H1 (cell line): ENCODE measurements at regions not wholly inside any gene's neighbourhood (a gene's known extent, or its start where the extent isn't known, plus 50 kb on each side); places are given as distances from the start of the nearest gene placed in this dataset.

ENCODE experiments used
- CTCF ChIA-PET: fragments of 300-600 bp; sonication (Branson Sonifier 250); formaldehyde crosslinking; loops from one replicate; lab custom pipeline; 2021; ENCODE audit not compliant: partially characterized antibody; lab: Charles Lee
- POLR2A ChIA-PET: fragments of 300-600 bp; sonication (Branson Sonifier 250); formaldehyde crosslinking; loops from one replicate; lab custom pipeline; 2021; ENCODE audit warnings: inconsistent platforms; ENCODE audit not compliant: partially characterized antibody; lab: Charles Lee
- DNase-seq, 2 experiments: peaks; one replicate each; pipeline versions ENCODE4 v3.0.0 to v3.0.0-alpha.2; 2010 to 2022; ENCODE audit warnings: low spot score in 2 of 2, low read depth in 1 of 2, mixed read lengths in 1 of 2
- FAIRE-seq: peaks from 2 replicates; lab custom pipeline; 2011; peaks lifted over from hg19 to GRCh38; lab: Jason Lieb, UNC
- H2AFZ ChIP-seq: 2 replicates; pipeline ENCODE4 v1.8.1; 2012; ENCODE audit warnings: low read length, inconsistent platforms
- H2AK5ac ChIP-seq: 2 replicates; pipeline ENCODE4 v1.6.1; 2013; ENCODE audit warnings: low read depth, low read length
- H2BK120ac ChIP-seq: replicated peaks from 2 replicates; pipeline ENCODE3; 2013; ENCODE audit warnings: low read depth, low read length, inconsistent platforms
- H2BK12ac ChIP-seq: 2 replicates; pipeline ENCODE4 v1.6.1; 2013; ENCODE audit warnings: low read depth, low read length
- H2BK15ac ChIP-seq: 2 replicates; pipeline ENCODE4 v1.6.1; 2013; ENCODE audit warnings: low read length
- H2BK20ac ChIP-seq: 2 replicates; pipeline ENCODE4 v1.6.1; 2013; ENCODE audit warnings: low read length
- H2BK5ac ChIP-seq: 2 replicates; pipeline ENCODE4 v1.6.1; 2013; ENCODE audit warnings: low read depth, low read length
- H3K14ac ChIP-seq: 2 replicates; pipeline ENCODE4 v1.6.1; 2013; ENCODE audit warnings: inconsistent platforms; ENCODE audit not compliant: insufficient read length
- H3K18ac ChIP-seq: 2 replicates; pipeline ENCODE4 v1.6.1; 2013; ENCODE audit warnings: low read length; ENCODE audit errors: extremely low read depth
- H3K23ac ChIP-seq: 2 replicates; pipeline ENCODE4 v1.6.1; 2013; ENCODE audit warnings: inconsistent platforms; ENCODE audit not compliant: insufficient read length
- H3K23me2 ChIP-seq: 2 replicates; pipeline ENCODE4 v1.6.1; 2013; ENCODE audit warnings: low read depth, low read length
- H3K27ac ChIP-seq: 2 replicates; pipeline ENCODE4 v1.6.1; 2011; ENCODE audit warnings: low read depth, low read length, inconsistent platforms
- H3K27me3 ChIP-seq, 4 experiments: replicated peaks in 1 of 4; 1 replicate in 1 of 4; 2 replicates in 3 of 4; pipeline versions ENCODE4 v1.6.1 to v1.8.1; 2011 to 2013; ENCODE audit warnings: low read length in 3 of 4, mild to moderate bottlenecking in 3 of 4, inconsistent platforms in 2 of 4, mixed read lengths in 2 of 4, moderate library complexity in 1 of 4; ENCODE audit not compliant: control insufficient read depth in 3 of 4, insufficient read depth in 3 of 4; ENCODE audit errors: extremely low read depth in 1 of 4
- H3K36me3 ChIP-seq, 4 experiments: 2 replicates each; pipeline versions ENCODE4 v1.6.1 to v1.8.1; 2011 to 2013; ENCODE audit warnings: mild to moderate bottlenecking in 4 of 4, low read length in 3 of 4, moderate library complexity in 2 of 4, control low read depth in 1 of 4, inconsistent platforms in 1 of 4; ENCODE audit not compliant: insufficient read depth in 4 of 4, control insufficient read depth in 2 of 4
- H3K4ac ChIP-seq: replicated peaks from 2 replicates; pipeline ENCODE3; 2013; ENCODE audit warnings: low read length, low read depth, mixed read lengths, inconsistent platforms; ENCODE audit not compliant: insufficient read length
- H3K4me1 ChIP-seq, 4 experiments: replicated peaks in 1 of 4; 1 replicate in 1 of 4; 2 replicates in 3 of 4; pipeline versions ENCODE4 v1.6.1 to v1.8.1; 2011 to 2013; ENCODE audit warnings: low read length in 3 of 4, inconsistent platforms in 2 of 4, mixed read lengths in 1 of 4; ENCODE audit not compliant: insufficient read depth in 4 of 4, control insufficient read depth in 3 of 4
- H3K4me2 ChIP-seq, 2 experiments: 2 replicates each; pipeline versions ENCODE4 v1.6.1 to v1.8.1; 2011 to 2013; ENCODE audit warnings: low read depth in 2 of 2, low read length in 2 of 2, control low read depth in 1 of 2, inconsistent platforms in 1 of 2, mild to moderate bottlenecking in 1 of 2; ENCODE audit not compliant: insufficient read depth in 1 of 2
- H3K4me3 ChIP-seq, 4 experiments: fragments of 200-600, 300-600 bp in 1 of 4; sonication (generic), shearing (Covaris generic), sonication (Bioruptor Twin) in 1 of 4; 2 replicates each; pipeline versions ENCODE4 v1.5.1 to v1.8.1; 2011 to 2016; ENCODE audit warnings: low read length in 4 of 4, low read depth in 3 of 4, control low read depth in 2 of 4, inconsistent platforms in 2 of 4, mild to moderate bottlenecking in 2 of 4, mixed read lengths in 1 of 4, moderate library complexity in 1 of 4; ENCODE audit not compliant: insufficient read depth in 2 of 4; ENCODE audit errors: extremely low read depth in 1 of 4
- H3K56ac ChIP-seq: replicated peaks from 2 replicates; pipeline ENCODE3; 2013; ENCODE audit warnings: low read depth, mild to moderate bottlenecking, mixed read lengths, low read length, inconsistent platforms; ENCODE audit not compliant: insufficient read length
- H3K79me1 ChIP-seq: 2 replicates; pipeline ENCODE4 v1.6.1; 2013; ENCODE audit warnings: low read depth, low read length, control low read depth
- H3K79me2 ChIP-seq, 2 experiments: 2 replicates each; pipeline versions ENCODE4 v1.6.1 to v1.8.1; 2012 to 2013; ENCODE audit warnings: low read length in 2 of 2, mild to moderate bottlenecking in 2 of 2, inconsistent platforms in 1 of 2; ENCODE audit not compliant: insufficient read depth in 2 of 2, control insufficient read depth in 1 of 2
- H3K9ac ChIP-seq, 4 experiments: replicated peaks in 1 of 4; 1 replicate in 1 of 4; 2 replicates in 3 of 4; pipeline versions ENCODE4 v1.6.1 to v1.8.1; 2011 to 2013; ENCODE audit warnings: low read depth in 3 of 4, low read length in 3 of 4, control low read depth in 2 of 4, mild to moderate bottlenecking in 2 of 4, moderate library complexity in 2 of 4, inconsistent platforms in 1 of 4; ENCODE audit errors: extremely low read depth in 1 of 4
- H3K9me3 ChIP-seq, 2 experiments: 2 replicates each; pipeline versions ENCODE4 v1.6.1 to v1.8.1; 2012 to 2013; ENCODE audit warnings: mild to moderate bottlenecking in 2 of 2, moderate library complexity in 2 of 2, control low read depth in 1 of 2, inconsistent platforms in 1 of 2, low read depth in 1 of 2, low read length in 1 of 2, mixed read lengths in 1 of 2; ENCODE audit not compliant: insufficient read depth in 2 of 2
- H4K20me1 ChIP-seq, 2 experiments: replicated peaks in 1 of 2; 2 replicates each; pipeline versions ENCODE3 to v1.8.1; 2011 to 2013; ENCODE audit warnings: inconsistent platforms in 2 of 2, low read length in 2 of 2, mild to moderate bottlenecking in 1 of 2; ENCODE audit not compliant: insufficient read depth in 2 of 2, control insufficient read depth in 1 of 2
- H4K5ac ChIP-seq: 2 replicates; pipeline ENCODE4 v1.6.1; 2013; ENCODE audit warnings: low read length, low read depth, mixed read lengths, inconsistent platforms; ENCODE audit not compliant: insufficient read length
- H4K8ac ChIP-seq: 2 replicates; pipeline ENCODE4 v1.8.0; 2013; ENCODE audit warnings: mild to moderate bottlenecking, moderate library complexity, low read length, inconsistent platforms; ENCODE audit not compliant: insufficient read depth; ENCODE audit errors: extremely low read depth
- H4K91ac ChIP-seq: replicated peaks from 2 replicates; pipeline ENCODE3; 2013; ENCODE audit warnings: low read length, mixed read lengths, inconsistent platforms; ENCODE audit not compliant: insufficient read length
- CREB1 ChIP-seq: IDR thresholded peaks from 2 replicates; pipeline ENCODE4 v1.6.1; 2012; ENCODE audit warnings: inconsistent platforms
- EGR1 ChIP-seq: IDR thresholded peaks from 2 replicates; pipeline ENCODE4 v1.6.1; 2011; ENCODE audit warnings: low read depth, low read length, borderline replicate concordance
- EZH2 ChIP-seq: fragments of 200-600 bp; sonication (generic); IDR thresholded peaks from 2 replicates; pipeline ENCODE4 v1.7.1; 2012; ENCODE audit warnings: low read depth, mild to moderate bottlenecking, moderate library complexity, low read length, inconsistent platforms; ENCODE audit not compliant: severe bottlenecking
- SP1 ChIP-seq: IDR thresholded peaks from 2 replicates; pipeline ENCODE4 v1.6.1; 2011; ENCODE audit warnings: low read depth, low read length
- WGBS, 2 experiments: shearing (Covaris generic) in 1 of 2; methylation state at CpG; one replicate each; pipeline versions ENCODE4 v1.1.6 to v1.1.7; 2013 to 2015; ENCODE audit warnings: low lambda C conversion rate in 2 of 2, mixed read lengths in 2 of 2, inconsistent platforms in 1 of 2, low coverage in 1 of 2, missing lambda C conversion rate in 1 of 2; ENCODE audit not compliant: insufficient replicate concordance in 2 of 2, insufficient coverage in 1 of 2, insufficient read length in 1 of 2; ENCODE audit errors: extremely low coverage in 1 of 2, missing lambda C conversion rate in 1 of 2; 5-methylcytosine and 5-hydroxymethylcytosine counted together

DNA sequence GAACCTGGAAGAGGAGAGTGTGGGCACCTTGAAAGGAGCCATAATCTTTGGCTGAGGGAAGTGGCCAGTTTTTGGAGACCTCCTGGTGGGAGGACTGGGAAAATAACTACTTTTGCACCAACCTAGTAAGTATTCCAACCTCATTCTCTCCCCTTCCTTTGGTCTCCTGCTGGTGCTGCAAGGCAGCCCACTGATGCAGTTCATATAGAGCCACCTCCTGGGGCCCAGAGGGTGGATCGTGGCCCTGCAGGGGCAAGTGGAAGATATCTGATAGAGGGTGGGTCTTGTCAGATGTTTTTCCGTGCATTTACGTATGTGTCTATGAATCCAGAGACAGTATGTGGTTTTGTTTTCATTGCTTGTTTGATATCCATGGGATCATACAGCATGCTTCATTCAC is 172.8 kb upstream of the PITX1 start:
- Histone ChIP-seq H2AK5ac (no peak overlapping the region), H3K27me3 (no peaks in the 10 kb centered on the region)
- CTCF ChIA-PET = interaction anchor here (0.6 to 3.7 kb wide), 3 partner anchors 9 to 20 kb away, joined by 4 to 19 read pairs (median 11); no protein-coding TSS in a partner anchor

More for the DNA sequence above, 172.8 kb upstream of the PITX1 start:
- no peak overlapping the region for H2BK12ac ChIP-seq
- H3K79me1 ChIP-seq = no peaks in the 10 kb centered on the region
- no peak for TF ChIP-seq EZH2
- TF ChIP-seq SP1 = no peak
- TF ChIP-seq EGR1 = no peak
- TF ChIP-seq CREB1 = no peak
- H3K9me3 ChIP-seq = peaks cover 0 to 4% of the 10 kb centered on the region in 2 experiments; a peak in 2 of 4 replicates
- WGBS, 2 experiments = 96% methylated on average over 3 of the region's 3 CpGs; no CpG with 5 or more reads in 1 of the 2 experiments
- H4K20me1 ChIP-seq = no peaks in the 10 kb centered on the region
- H2BK15ac ChIP-seq = no peak overlapping the region
- H2BK120ac ChIP-seq = no peak overlapping the region
- H2AFZ ChIP-seq = no peak overlapping the region
- POLR2A ChIA-PET = interaction anchor here (0.6 kb wide), 1 partner anchor 258 kb away, joined by 3 read pairs; no protein-coding TSS in a partner anchor
- no peaks in the 10 kb centered on the region; a peak in 1 of 4 replicates for H3K79me2 ChIP-seq
- DNase-seq (peak in 1 of 2 experiments; percentile 26), FAIRE-seq (no peak)
- no peak overlapping the region for H2BK20ac ChIP-seq
- no peak overlapping the region for H3K9ac ChIP-seq
- no peak overlapping the region for H3K18ac ChIP-seq
- H3K4ac ChIP-seq = no peak overlapping the region
- no peak overlapping the region for H3K56ac ChIP-seq
- H3K4me3 ChIP-seq = no peak overlapping the region
- no peak overlapping the region for H4K8ac ChIP-seq
- H3K23ac ChIP-seq = no peak overlapping the region
- H3K4me2 ChIP-seq = no peak overlapping the region
- no peak overlapping the region for H2BK5ac ChIP-seq
- no peak overlapping the region for H3K14ac ChIP-seq
- no peak overlapping the region for H4K5ac ChIP-seq
- no peak overlapping the region for H3K27ac ChIP-seq
- no peak overlapping the region for H4K91ac ChIP-seq
- H3K23me2 ChIP-seq = no peaks in the 10 kb centered on the region
- H3K36me3 ChIP-seq = no peaks in the 10 kb centered on the region
- peaks cover 0 to 3% (median 1%) of the 10 kb centered on the region in 4 experiments; a peak in 2 of 7 replicates for H3K4me1 ChIP-seq
